ENCODE measurements at regions not wholly inside any gene's neighbourhood (a gene's known extent, or its start where the extent isn't known, plus 50 kb on each side); places are given as distances from the start of the nearest gene placed in this dataset.

GRCh38 chr4:46594661-46595060, 204.7 kb upstream of the GABRA2 start:
- no peaks in the 10 kb centered on the region for H3K27me3 Mint-ChIP-seq (ENCODE audit: low read depth)
- no peak overlapping the region for H3K4me3 Mint-ChIP-seq

GRCh38 chr4:46586566-46586965, 196.6 kb upstream of the GABRA2 start:
- H3K4me3 Mint-ChIP-seq: no peak overlapping the region
- H3K27me3 Mint-ChIP-seq (ENCODE audit: low read depth): no peaks in the 10 kb centered on the region
- H3K4me1 Mint-ChIP-seq: peaks cover 4% of the 10 kb centered on the region
- no peaks in the 10 kb centered on the region for H3K9me3 Mint-ChIP-seq
- H3K27ac Mint-ChIP-seq: no peak overlapping the region
- H3K36me3 Mint-ChIP-seq (ENCODE audit: low read depth): no peaks in the 10 kb centered on the region
- no peak for TF ChIP-seq CTCF (IDR thresholded peaks at IDR 0.05; ENCODE audit: unreplicated experiment in 3 of 3)

More at GRCh38 chr4:46594661-46595060, 204.7 kb upstream of the GABRA2 start:
- no peak for TF ChIP-seq CTCF (IDR thresholded peaks at IDR 0.05; ENCODE audit: unreplicated experiment in 3 of 3)
- Mint-ChIP-seq H3K4me1 (no peaks in the 10 kb centered on the region), H3K9me3 (peaks cover 3% of the 10 kb centered on the region), H3K36me3 (ENCODE audit: low read depth) (no peaks in the 10 kb centered on the region), H3K27ac (no peak overlapping the region)

GRCh38 chr4:46581677-46582076, 191.7 kb upstream of the GABRA2 start:
- Mint-ChIP-seq H3K36me3 (ENCODE audit: low read depth) (no peaks in the 10 kb centered on the region), H3K4me1 (peaks cover 4% of the 10 kb centered on the region), H3K27ac (no peak overlapping the region), H3K9me3 (no peaks in the 10 kb centered on the region), H3K27me3 (ENCODE audit: low read depth) (no peaks in the 10 kb centered on the region), H3K4me3 (no peak overlapping the region)
- TF ChIP-seq CTCF (IDR thresholded peaks at IDR 0.05; ENCODE audit: unreplicated experiment in 3 of 3): no peak

GRCh38 chr4:46554760-46555465, 165.0 kb upstream of the GABRA2 start:
- Mint-ChIP-seq H3K27ac (no peak overlapping the region), H3K36me3 (ENCODE audit: low read depth) (no peaks in the 10 kb centered on the region)

GRCh38 chr4:46550471-46550870, 160.5 kb upstream of the GABRA2 start:
- Mint-ChIP-seq H3K9me3 (no peaks in the 10 kb centered on the region), H3K36me3 (ENCODE audit: low read depth) (no peaks in the 10 kb centered on the region), H3K4me1 (no peaks in the 10 kb centered on the region), H3K27me3 (ENCODE audit: low read depth) (no peaks in the 10 kb centered on the region), H3K4me3 (no peak overlapping the region), H3K27ac (no peak overlapping the region)
- no peak for TF ChIP-seq CTCF (IDR thresholded peaks at IDR 0.05; ENCODE audit: unreplicated experiment in 3 of 3)

More at GRCh38 chr4:46554760-46555465, 165.0 kb upstream of the GABRA2 start:
- Mint-ChIP-seq H3K9me3 (no peaks in the 10 kb centered on the region), H3K27me3 (ENCODE audit: low read depth) (no peaks in the 10 kb centered on the region), H3K4me3 (no peak overlapping the region), H3K4me1 (no peaks in the 10 kb centered on the region)
- no peak for TF ChIP-seq CTCF (IDR thresholded peaks at IDR 0.05; ENCODE audit: unreplicated experiment in 3 of 3)

GRCh38 chr4:46549125-46549524, 159.2 kb upstream of the GABRA2 start:
- Mint-ChIP-seq H3K27ac (no peak overlapping the region), H3K4me1 (no peaks in the 10 kb centered on the region), H3K36me3 (ENCODE audit: low read depth) (no peaks in the 10 kb centered on the region), H3K27me3 (ENCODE audit: low read depth) (no peaks in the 10 kb centered on the region), H3K9me3 (no peaks in the 10 kb centered on the region), H3K4me3 (no peak overlapping the region)
- no peak for TF ChIP-seq CTCF (IDR thresholded peaks at IDR 0.05; ENCODE audit: unreplicated experiment in 3 of 3)
